Esophagus mucosa (tissue), 1 donor: ENCODE measurements at regions not wholly inside any gene's neighbourhood (a gene's known extent, or its start where the extent isn't known, plus 50 kb on each side); places are given as distances from the start of the nearest gene placed in this dataset.

Experiments used
- ATAC-seq: fragments of 200-7000 bp; cut with Tn5 transposase; one replicate; pipeline ENCODE4 v1.9.1; 2020
- donor health status: DM: yes; HTN: yes; CAD: no.

GRCh38 chr6:3546121-3546520 lies 89.3 kb upstream of the SLC22A23 start:
- no peak for ATAC-seq

GRCh38 chr6:3545156-3545555 lies 88.3 kb upstream of the SLC22A23 start:
- no peak for ATAC-seq

- ATAC-seq: peak; percentile 81
Observed at GRCh38 chr6:3542032-3542640, 85.3 kb upstream of the SLC22A23 start.

GRCh38 chr6:3541006-3541585 lies 84.2 kb upstream of the SLC22A23 start:
- ATAC-seq: no peak

GRCh38 chr6:3540253-3540820 lies 83.5 kb upstream of the SLC22A23 start:
- ATAC-seq: no peak

GRCh38 chr6:3538536-3538935 lies 81.7 kb upstream of the SLC22A23 start:
- ATAC-seq: no peak

GRCh38 chr6:3536901-3537300 lies 80.1 kb upstream of the SLC22A23 start:
- no peak for ATAC-seq

- ATAC-seq: peak; percentile 58
Observed at GRCh38 chr6:3535776-3536435, 79.1 kb upstream of the SLC22A23 start.

- ATAC-seq: no peak
Observed at GRCh38 chr6:3535033-3535775, 78.4 kb upstream of the SLC22A23 start.

GRCh38 chr6:3534599-3534998 lies 77.7 kb upstream of the SLC22A23 start:
- ATAC-seq: no peak

- no peak for ATAC-seq
Observed at GRCh38 chr6:3533981-3534380, 77.1 kb upstream of the SLC22A23 start.

GRCh38 chr6:3532296-3532916 lies 75.6 kb upstream of the SLC22A23 start:
- ATAC-seq: no peak

GRCh38 chr6:3531481-3531880 lies 74.6 kb upstream of the SLC22A23 start:
- ATAC-seq: no peak

GRCh38 chr6:3530515-3530914 lies 73.7 kb upstream of the SLC22A23 start:
- no peak for ATAC-seq

- no peak for ATAC-seq
Observed at GRCh38 chr6:3529721-3530120, 72.9 kb upstream of the SLC22A23 start.

- no peak for ATAC-seq
Observed at GRCh38 chr6:3529232-3529631, 72.4 kb upstream of the SLC22A23 start.

- peak; percentile 63 for ATAC-seq
Observed at GRCh38 chr6:3528081-3528671, 71.3 kb upstream of the SLC22A23 start.

GRCh38 chr6:3527651-3527977 lies 70.8 kb upstream of the SLC22A23 start:
- ATAC-seq: no peak

- peak; percentile 71 for ATAC-seq
Observed at GRCh38 chr6:3526962-3527650, 70.3 kb upstream of the SLC22A23 start.

GRCh38 chr6:3525915-3526314 lies 69.1 kb upstream of the SLC22A23 start:
- peak; percentile 43 for ATAC-seq

- no peak for ATAC-seq
Observed at GRCh38 chr6:3524456-3524855, 67.6 kb upstream of the SLC22A23 start.

GRCh38 chr6:3523966-3524365 lies 67.1 kb upstream of the SLC22A23 start:
- ATAC-seq: no peak
